ENCODE measurements at regions not wholly inside any gene's neighbourhood (a gene's known extent, or its start where the extent isn't known, plus 50 kb on each side); places are given as distances from the start of the nearest gene placed in this dataset.

- Histone ChIP-seq H3K4me3 (no peak overlapping the region), H3K27me3 (replicated peaks; ENCODE audit: insufficient read depth) (no peaks in the 10 kb centered on the region), H3K9me3 (no peaks in the 10 kb centered on the region), H3K36me3 (no peaks in the 10 kb centered on the region), H3K27ac (no peak overlapping the region), H3K4me1 (ENCODE audit: control insufficient read depth in 1 of 2, low read depth in 2 of 2) (peaks cover 0 to 4% of the 10 kb centered on the region in 2 donors)
- no peak for DNase-seq (ENCODE audit: low spot score)
- ATAC-seq (ENCODE audit: insufficient number of reproducible peaks, low FRiP score, low read depth): no peak
- TF ChIP-seq CTCF (IDR thresholded peaks at IDR 0.05): no peak
Measured at GRCh38 chr2:207248702-207249377, 83.1 kb upstream of the KLF7 start.

- ATAC-seq (ENCODE audit: insufficient number of reproducible peaks, low FRiP score, low read depth) (no peak), DNase-seq (ENCODE audit: low spot score) (no peak)
- H3K27ac ChIP-seq: no peak overlapping the region
- no peaks in the 10 kb centered on the region for H3K27me3 ChIP-seq (replicated peaks; ENCODE audit: insufficient read depth)
- H3K4me1 ChIP-seq (ENCODE audit: control insufficient read depth in 1 of 2, low read depth in 2 of 2): peaks cover 3 to 11% of the 10 kb centered on the region in 2 donors
- no peak overlapping the region for H3K4me3 ChIP-seq
- no peaks in the 10 kb centered on the region for H3K9me3 ChIP-seq
- TF ChIP-seq CTCF (IDR thresholded peaks at IDR 0.05): no peak
- no peaks in the 10 kb centered on the region for H3K36me3 ChIP-seq
Measured at GRCh38 chr2:207251022-207251421, 85.3 kb upstream of the KLF7 start.

DNA sequence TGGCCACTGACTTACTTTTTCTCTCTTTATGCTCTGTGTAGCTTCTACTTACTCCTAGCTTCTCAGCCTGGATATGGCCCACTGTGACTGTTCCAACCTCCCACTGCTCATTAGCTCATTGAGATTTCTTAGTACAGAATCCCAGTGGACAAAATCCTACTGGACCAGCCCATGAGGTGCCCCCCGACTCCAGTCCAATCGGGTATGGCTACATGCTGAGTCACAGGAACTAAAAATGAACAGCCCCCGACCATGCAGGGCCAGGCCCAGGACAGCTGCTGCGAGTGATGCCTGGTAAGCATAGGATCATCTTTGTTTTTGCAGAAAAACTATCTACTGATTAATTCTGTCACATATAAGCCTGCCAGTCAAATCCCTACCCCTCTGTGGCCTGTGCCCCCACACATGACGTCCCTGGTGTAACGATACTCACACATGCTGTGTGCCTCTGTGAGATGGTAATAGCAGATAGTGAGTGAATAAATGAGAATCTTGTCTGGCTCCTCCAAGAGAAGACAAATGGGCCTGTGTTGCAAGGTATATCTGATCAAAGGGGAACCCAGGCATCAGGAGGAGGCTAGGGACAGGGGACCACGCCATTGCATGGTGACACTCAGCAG lies 85.9 kb upstream of the KLF7 start:
- Histone ChIP-seq H3K4me3 (no peak overlapping the region), H3K27me3 (replicated peaks; ENCODE audit: insufficient read depth) (no peaks in the 10 kb centered on the region), H3K4me1 (ENCODE audit: control insufficient read depth in 1 of 2, low read depth in 2 of 2) (peaks cover 3 to 14% of the 10 kb centered on the region in 2 donors), H3K36me3 (no peaks in the 10 kb centered on the region), H3K9me3 (no peaks in the 10 kb centered on the region), H3K27ac (no peak overlapping the region)
- ATAC-seq (ENCODE audit: insufficient number of reproducible peaks, low FRiP score, low read depth) (no peak), DNase-seq (ENCODE audit: low spot score) (no peak)
- no peak for TF ChIP-seq CTCF (IDR thresholded peaks at IDR 0.05)

- no peaks in the 10 kb centered on the region for H3K36me3 ChIP-seq
- no peak overlapping the region for H3K4me3 ChIP-seq
- no peaks in the 10 kb centered on the region for H3K9me3 ChIP-seq
- peaks cover 4 to 15% of the 10 kb centered on the region in 2 donors for H3K4me1 ChIP-seq (ENCODE audit: control insufficient read depth in 1 of 2, low read depth in 2 of 2)
- no peaks in the 10 kb centered on the region for H3K27me3 ChIP-seq (replicated peaks; ENCODE audit: insufficient read depth)
- DNase-seq (ENCODE audit: low spot score) (no peak), ATAC-seq (ENCODE audit: insufficient number of reproducible peaks, low FRiP score, low read depth) (no peak)
- TF ChIP-seq CTCF (IDR thresholded peaks at IDR 0.05): no peak
- H3K27ac ChIP-seq: no peak overlapping the region
Measured at GRCh38 chr2:207252416-207252815, 86.7 kb upstream of the KLF7 start.

DNA sequence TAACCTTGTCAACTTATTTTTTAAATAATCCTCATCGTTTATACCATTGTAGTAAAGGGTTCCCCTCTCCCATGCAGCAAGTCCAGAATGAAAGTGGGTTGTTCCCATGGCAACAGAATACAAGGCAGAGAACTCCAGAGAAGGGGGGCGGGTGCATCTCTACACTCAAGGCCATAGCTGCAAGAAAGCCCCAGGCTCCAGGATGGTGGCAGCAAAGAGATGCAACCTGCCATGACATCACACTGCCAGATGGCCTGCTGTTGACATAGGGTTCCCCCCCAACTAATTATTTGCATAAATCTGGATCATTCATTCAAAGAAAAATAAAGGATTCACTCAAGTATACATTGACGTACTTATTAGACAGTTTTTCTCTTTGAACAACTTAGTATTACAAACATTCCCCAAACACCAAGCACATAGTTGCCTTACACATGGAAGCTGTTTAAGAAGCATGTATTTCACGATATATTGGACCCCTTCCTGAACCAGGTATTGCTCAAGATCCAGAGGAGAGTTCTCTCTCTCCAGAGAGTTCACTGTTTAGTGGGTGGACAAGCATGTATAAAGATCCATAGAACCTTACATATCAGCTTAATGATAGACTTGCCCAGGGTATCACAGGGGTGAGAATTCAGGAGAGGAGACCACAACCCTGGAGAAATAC lies 87.4 kb upstream of the KLF7 start:
- Histone ChIP-seq H3K9me3 (no peaks in the 10 kb centered on the region), H3K36me3 (no peaks in the 10 kb centered on the region), H3K27ac (no peak overlapping the region), H3K4me3 (no peak overlapping the region), H3K27me3 (replicated peaks; ENCODE audit: insufficient read depth) (no peaks in the 10 kb centered on the region), H3K4me1 (ENCODE audit: control insufficient read depth in 1 of 2, low read depth in 2 of 2) (peaks cover 11 to 22% of the 10 kb centered on the region in 2 donors)
- no peak for DNase-seq (ENCODE audit: low spot score)
- ATAC-seq (ENCODE audit: insufficient number of reproducible peaks, low FRiP score, low read depth): no peak
- no peak for TF ChIP-seq CTCF (IDR thresholded peaks at IDR 0.05)

All from thoracic aorta (tissue), 2 donors.